ENCODE measurements at regions not wholly inside any gene's neighbourhood (a gene's known extent, or its start where the extent isn't known, plus 50 kb on each side); places are given as distances from the start of the nearest gene placed in this dataset.
"Not testable (repeated sequence)": the region's sequence is repeated elsewhere in the genome, so short reads cannot be mapped to it uniquely, and the experiment has no call there.

DNA sequence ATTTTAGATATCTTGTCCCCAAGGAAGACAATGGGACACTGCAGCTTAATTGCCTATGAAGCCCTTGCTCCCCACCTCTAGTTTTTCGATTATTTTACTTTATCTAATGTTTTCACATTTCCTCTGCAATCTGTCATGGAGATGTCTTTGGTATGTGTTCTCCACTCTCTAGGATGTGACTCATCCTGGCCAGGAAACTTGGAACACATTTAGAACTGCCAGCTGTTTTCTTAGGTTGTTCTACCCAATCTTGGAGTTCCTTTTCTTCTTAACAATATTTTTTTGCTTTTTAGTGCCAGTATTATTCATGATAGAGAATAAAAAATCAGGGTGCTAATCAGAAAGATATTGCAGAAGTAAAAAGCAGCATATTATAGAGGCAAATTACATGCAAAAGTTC is 101.7 kb upstream of the CLEC14A start:
- intact Hi-C loops (cut with micrococcal nuclease; ENCODE audit: unreplicated experiment), result no loop called here
- Histone ChIP-seq H3K36me3 (ENCODE audit: control insufficient read depth, insufficient read depth, low read length) (no peaks in the 10 kb centered on the region), H3K27me3 (replicated peaks; ENCODE audit: control insufficient read depth, insufficient read depth, low read length) (no peaks in the 10 kb centered on the region), H3K4me1 (no peaks in the 10 kb centered on the region), H3K4me3 (ENCODE audit: low read depth, low read length) (no peak overlapping the region), H3K9me3 (no peaks in the 10 kb centered on the region)
- no peak overlapping the region for H3K4me3 Mint-ChIP-seq (ENCODE audit: unreplicated experiment)
- no peaks in the 10 kb centered on the region for H3K9me3 Mint-ChIP-seq (ENCODE audit: unreplicated experiment)
- no peak for DNase-seq
- ChIA-PET CTCF (no interaction called here), POLR2A (no interaction called here)
- peaks cover 4% of the 10 kb centered on the region for H3K27me3 Mint-ChIP-seq (ENCODE audit: insufficient read depth, unreplicated experiment)
- no peaks in the 10 kb centered on the region for H3K36me3 Mint-ChIP-seq (ENCODE audit: insufficient read depth, unreplicated experiment)
- BruUV-seq (replicated peaks), result no TSS peak
- no peak overlapping the region for H3K27ac Mint-ChIP-seq (ENCODE audit: unreplicated experiment)
- no peaks in the 10 kb centered on the region for H3K4me1 Mint-ChIP-seq (ENCODE audit: low read depth, unreplicated experiment)
- TF ChIP-seq, protein P1, sequence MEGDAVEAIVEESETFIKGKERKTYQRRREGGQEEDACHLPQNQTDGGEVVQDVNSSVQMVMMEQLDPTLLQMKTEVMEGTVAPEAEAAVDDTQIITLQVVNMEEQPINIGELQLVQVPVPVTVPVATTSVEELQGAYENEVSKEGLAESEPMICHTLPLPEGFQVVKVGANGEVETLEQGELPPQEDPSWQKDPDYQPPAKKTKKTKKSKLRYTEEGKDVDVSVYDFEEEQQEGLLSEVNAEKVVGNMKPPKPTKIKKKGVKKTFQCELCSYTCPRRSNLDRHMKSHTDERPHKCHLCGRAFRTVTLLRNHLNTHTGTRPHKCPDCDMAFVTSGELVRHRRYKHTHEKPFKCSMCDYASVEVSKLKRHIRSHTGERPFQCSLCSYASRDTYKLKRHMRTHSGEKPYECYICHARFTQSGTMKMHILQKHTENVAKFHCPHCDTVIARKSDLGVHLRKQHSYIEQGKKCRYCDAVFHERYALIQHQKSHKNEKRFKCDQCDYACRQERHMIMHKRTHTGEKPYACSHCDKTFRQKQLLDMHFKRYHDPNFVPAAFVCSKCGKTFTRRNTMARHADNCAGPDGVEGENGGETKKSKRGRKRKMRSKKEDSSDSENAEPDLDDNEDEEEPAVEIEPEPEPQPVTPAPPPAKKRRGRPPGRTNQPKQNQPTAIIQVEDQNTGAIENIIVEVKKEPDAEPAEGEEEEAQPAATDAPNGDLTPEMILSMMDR (IDR thresholded peaks at IDR 0.05; ENCODE audit: insufficient read depth in 1 of 2, low read depth in 1 of 2, low read length in 1 of 2, severe bottlenecking in 1 of 2, unreplicated experiment in 1 of 2), result no peak

DNA sequence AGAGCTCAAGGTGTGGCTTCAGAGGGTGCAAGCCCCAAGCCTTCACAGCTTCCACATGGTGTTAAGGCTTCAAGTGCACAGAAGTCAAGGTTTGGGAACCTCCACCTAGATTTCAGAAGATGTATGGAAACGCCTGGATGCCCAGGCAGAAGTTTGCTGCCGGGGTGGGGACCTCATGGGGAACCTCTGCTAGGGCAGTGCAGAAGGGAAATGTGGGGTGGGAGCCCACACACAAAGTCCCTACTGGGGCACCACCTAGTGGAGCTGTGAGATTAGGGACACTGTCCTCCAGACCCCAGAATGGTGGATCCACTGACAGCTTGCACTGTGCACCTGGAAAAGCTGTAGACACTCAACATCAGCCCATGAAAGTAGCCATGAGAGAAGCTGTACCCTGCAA is 99.6 kb upstream of the CLEC14A start:
- H3K4me3 ChIP-seq (ENCODE audit: low read depth, low read length); H3K4me1 ChIP-seq; H3K36me3 Mint-ChIP-seq (ENCODE audit: insufficient read depth, unreplicated experiment); H3K27me3 Mint-ChIP-seq (ENCODE audit: insufficient read depth, unreplicated experiment); H3K9me3 ChIP-seq; H3K4me1 Mint-ChIP-seq (ENCODE audit: low read depth, unreplicated experiment); H3K9me3 Mint-ChIP-seq (ENCODE audit: unreplicated experiment); BruUV-seq (replicated peaks); POLR2A ChIA-PET; CTCF ChIA-PET; DNase-seq; intact Hi-C loops (cut with micrococcal nuclease; ENCODE audit: unreplicated experiment); H3K27me3 ChIP-seq (replicated peaks; ENCODE audit: control insufficient read depth, insufficient read depth, low read length); H3K27ac Mint-ChIP-seq (ENCODE audit: unreplicated experiment); H3K4me3 Mint-ChIP-seq (ENCODE audit: unreplicated experiment); H3K36me3 ChIP-seq (ENCODE audit: control insufficient read depth, insufficient read depth, low read length): not testable (repeated sequence)

DNA sequence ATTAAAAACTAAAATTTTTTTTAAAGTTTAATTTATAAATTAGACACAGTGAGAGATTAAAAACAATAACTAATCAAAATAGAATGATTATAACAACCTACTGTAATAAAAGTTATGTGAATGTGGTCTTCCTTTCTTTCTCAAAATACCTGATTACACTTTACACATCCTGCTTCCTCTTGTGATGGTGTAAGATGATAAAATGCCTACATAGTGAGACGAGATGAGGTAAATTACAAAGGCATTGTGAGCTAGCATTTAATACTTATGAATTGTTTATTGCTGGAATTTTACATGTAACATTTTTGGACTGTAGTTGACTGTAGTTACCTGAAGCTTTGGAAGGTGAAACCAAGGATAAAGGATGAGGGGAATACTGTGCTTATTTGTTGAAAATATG is 94.2 kb upstream of the CLEC14A start:
- intact Hi-C loops (cut with micrococcal nuclease; ENCODE audit: unreplicated experiment), result no loop called here
- Histone ChIP-seq H3K36me3 (ENCODE audit: control insufficient read depth, insufficient read depth, low read length) (no peaks in the 10 kb centered on the region), H3K4me1 (no peaks in the 10 kb centered on the region), H3K4me3 (ENCODE audit: low read depth, low read length) (no peak overlapping the region), H3K9me3 (no peaks in the 10 kb centered on the region), H3K27me3 (replicated peaks; ENCODE audit: control insufficient read depth, insufficient read depth, low read length) (no peaks in the 10 kb centered on the region)
- Mint-ChIP-seq H3K4me3 (ENCODE audit: unreplicated experiment) (no peak overlapping the region), H3K27me3 (ENCODE audit: insufficient read depth, unreplicated experiment) (no peaks in the 10 kb centered on the region), H3K36me3 (ENCODE audit: insufficient read depth, unreplicated experiment) (no peaks in the 10 kb centered on the region), H3K9me3 (ENCODE audit: unreplicated experiment) (peaks cover 5% of the 10 kb centered on the region), H3K4me1 (ENCODE audit: low read depth, unreplicated experiment) (no peaks in the 10 kb centered on the region), H3K27ac (ENCODE audit: unreplicated experiment) (no peak overlapping the region)
- CTCF ChIA-PET, result no interaction called here
- DNase-seq, result no peak
- POLR2A ChIA-PET, result no interaction called here
- BruUV-seq (replicated peaks), result no TSS peak
- TF ChIP-seq, protein P1 (IDR thresholded peaks at IDR 0.05; ENCODE audit: insufficient read depth in 1 of 2, low read depth in 1 of 2, low read length in 1 of 2, severe bottlenecking in 1 of 2, unreplicated experiment in 1 of 2), result no peak

DNA sequence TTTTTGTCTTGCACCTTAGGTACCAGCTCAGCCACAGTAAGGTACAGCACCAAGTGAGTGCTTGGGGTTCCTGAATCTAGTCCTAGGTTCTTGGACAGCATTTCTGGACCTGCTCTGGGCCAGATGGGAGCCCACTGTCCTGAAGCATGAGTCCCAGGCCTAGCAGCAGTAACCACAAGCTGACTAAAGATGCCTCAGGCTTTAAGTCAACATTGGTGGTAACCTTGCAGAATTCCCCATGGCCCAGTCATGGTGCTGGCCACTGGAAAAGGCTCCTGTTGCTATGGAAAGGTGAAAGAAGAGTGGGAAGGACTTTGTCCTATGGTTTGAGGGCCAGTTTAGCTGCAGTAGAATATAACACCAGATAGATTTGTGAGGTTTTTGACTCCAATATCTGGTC is 86.9 kb upstream of the CLEC14A start:
- Mint-ChIP-seq H3K27me3 (ENCODE audit: insufficient read depth, unreplicated experiment) (no peaks in the 10 kb centered on the region), H3K4me1 (ENCODE audit: low read depth, unreplicated experiment) (no peaks in the 10 kb centered on the region), H3K36me3 (ENCODE audit: insufficient read depth, unreplicated experiment) (no peaks in the 10 kb centered on the region), H3K27ac (ENCODE audit: unreplicated experiment) (no peak overlapping the region), H3K9me3 (ENCODE audit: unreplicated experiment) (peaks cover 12% of the 10 kb centered on the region), H3K4me3 (ENCODE audit: unreplicated experiment) (no peak overlapping the region)
- DNase-seq, result no peak
- intact Hi-C loops (cut with micrococcal nuclease; ENCODE audit: unreplicated experiment), result no loop called here
- Histone ChIP-seq H3K36me3 (ENCODE audit: control insufficient read depth, insufficient read depth, low read length) (no peaks in the 10 kb centered on the region), H3K4me1 (no peaks in the 10 kb centered on the region), H3K9me3 (no peaks in the 10 kb centered on the region), H3K4me3 (ENCODE audit: low read depth, low read length) (no peak overlapping the region), H3K27me3 (replicated peaks; ENCODE audit: control insufficient read depth, insufficient read depth, low read length) (no peaks in the 10 kb centered on the region)
- ChIA-PET CTCF (no interaction called here), POLR2A (no interaction called here)
- TF ChIP-seq, protein P1 (IDR thresholded peaks at IDR 0.05; ENCODE audit: insufficient read depth in 1 of 2, low read depth in 1 of 2, low read length in 1 of 2, severe bottlenecking in 1 of 2, unreplicated experiment in 1 of 2), result no peak
- BruUV-seq (replicated peaks), result no TSS peak

Data from Caco-2 (cell line).